ENCODE measurements at regions not wholly inside any gene's neighbourhood (a gene's known extent, or its start where the extent isn't known, plus 50 kb on each side); places are given as distances from the start of the nearest gene placed in this dataset.

- H3K79me1 ChIP-seq (ENCODE audit: low read depth, low read length), result no peaks in the 10 kb centered on the region
- no peak overlapping the region for H3K9ac ChIP-seq (ENCODE audit: low read depth, low read length, poor library complexity)
- no peak overlapping the region for H2AK5ac ChIP-seq (ENCODE audit: low read depth, low read length)
- no peak overlapping the region for H3K27ac ChIP-seq (replicated peaks; ENCODE audit: low read length)
- no peak overlapping the region for H3K23ac ChIP-seq (ENCODE audit: low read depth, low read length, poor library complexity)
- no peaks in the 10 kb centered on the region for H3K27me3 ChIP-seq (ENCODE audit: control insufficient read depth in 3 of 3, insufficient read depth in 3 of 3, low read depth in 1 of 3, low read length in 3 of 3)
- H2BK12ac ChIP-seq (ENCODE audit: low read length), result no peak overlapping the region
- DNase-seq (ENCODE audit: low spot score), result no peak
- H3K14ac ChIP-seq (ENCODE audit: low read length), result no peak overlapping the region
- no peak overlapping the region for H3K18ac ChIP-seq (ENCODE audit: low read length)
- H4K8ac ChIP-seq (ENCODE audit: low read depth, low read length), result no peak overlapping the region
- H3K36me3 ChIP-seq (replicated peaks in 1 of 2; ENCODE audit: control insufficient read depth in 2 of 2, insufficient read depth in 2 of 2, low read length in 2 of 2), result no peaks in the 10 kb centered on the region
- H2BK5ac ChIP-seq (ENCODE audit: low read length), result no peak overlapping the region
- no peaks in the 10 kb centered on the region for H3K4me1 ChIP-seq (ENCODE audit: control insufficient read depth in 2 of 2, insufficient read depth in 1 of 2, low read depth in 1 of 2, low read length in 2 of 2)
- no peak overlapping the region for H2AFZ ChIP-seq (ENCODE audit: low read length)
- H2BK120ac ChIP-seq (ENCODE audit: low read depth, low read length), result no peak overlapping the region
- H3K4ac ChIP-seq (ENCODE audit: low read length), result no peak overlapping the region
- no peak overlapping the region for H2BK15ac ChIP-seq (ENCODE audit: low read length)
- WGBS, 2 donors (ENCODE audit: extremely low coverage in 2 of 2, insufficient read length in 2 of 2, insufficient replicate concordance in 1 of 2), result no CpG with 5 or more reads among the region's 3 CpGs
- no peak overlapping the region for H4K91ac ChIP-seq (ENCODE audit: low read depth, low read length, poor library complexity)
- no peak overlapping the region for H3K4me2 ChIP-seq (ENCODE audit: insufficient read depth, low read length, poor library complexity, severe bottlenecking)
- no peak overlapping the region for H3K4me3 ChIP-seq (ENCODE audit: low read length in 2 of 2)
- no peaks in the 10 kb centered on the region for H3K9me3 ChIP-seq (replicated peaks in 1 of 2; ENCODE audit: control insufficient read depth in 2 of 2, insufficient read depth in 1 of 2, low read depth in 1 of 2, low read length in 2 of 2)
Observed at GRCh38 chr4:138407329-138407728, 165.2 kb upstream of the SLC7A11 start.

GRCh38 chr4:138406876-138407275 lies 164.7 kb upstream of the SLC7A11 start:
- Histone ChIP-seq H2BK120ac (ENCODE audit: low read depth, low read length) (no peak overlapping the region), H3K18ac (ENCODE audit: low read length) (no peak overlapping the region), H3K27ac (replicated peaks; ENCODE audit: low read length) (no peak overlapping the region), H2BK5ac (ENCODE audit: low read length) (no peak overlapping the region), H4K8ac (ENCODE audit: low read depth, low read length) (no peak overlapping the region), H3K14ac (ENCODE audit: low read length) (no peak overlapping the region), H3K4ac (ENCODE audit: low read length) (no peak overlapping the region), H3K79me1 (ENCODE audit: low read depth, low read length) (no peaks in the 10 kb centered on the region), H3K4me1 (ENCODE audit: control insufficient read depth in 2 of 2, insufficient read depth in 1 of 2, low read depth in 1 of 2, low read length in 2 of 2) (no peaks in the 10 kb centered on the region), H3K9me3 (replicated peaks in 1 of 2; ENCODE audit: control insufficient read depth in 2 of 2, insufficient read depth in 1 of 2, low read depth in 1 of 2, low read length in 2 of 2) (no peaks in the 10 kb centered on the region), H2AK5ac (ENCODE audit: low read depth, low read length) (no peak overlapping the region), H3K23ac (ENCODE audit: low read depth, low read length, poor library complexity) (no peak overlapping the region), H3K9ac (ENCODE audit: low read depth, low read length, poor library complexity) (no peak overlapping the region), H3K4me3 (ENCODE audit: low read length in 2 of 2) (no peak overlapping the region), H2AFZ (ENCODE audit: low read length) (no peak overlapping the region), H2BK12ac (ENCODE audit: low read length) (no peak overlapping the region), H3K4me2 (ENCODE audit: insufficient read depth, low read length, poor library complexity, severe bottlenecking) (no peak overlapping the region), H2BK15ac (ENCODE audit: low read length) (no peak overlapping the region), H4K91ac (ENCODE audit: low read depth, low read length, poor library complexity) (no peak overlapping the region), H3K36me3 (replicated peaks in 1 of 2; ENCODE audit: control insufficient read depth in 2 of 2, insufficient read depth in 2 of 2, low read length in 2 of 2) (no peaks in the 10 kb centered on the region), H3K27me3 (ENCODE audit: control insufficient read depth in 3 of 3, insufficient read depth in 3 of 3, low read depth in 1 of 3, low read length in 3 of 3) (no peaks in the 10 kb centered on the region)
- DNase-seq (ENCODE audit: low spot score), result no peak
- WGBS, 2 donors (ENCODE audit: extremely low coverage in 2 of 2, insufficient read length in 2 of 2, insufficient replicate concordance in 1 of 2), result no CpG with 5 or more reads among the region's 1 CpG

- no peaks in the 10 kb centered on the region for H3K79me1 ChIP-seq (ENCODE audit: low read depth, low read length)
- WGBS, 2 donors (ENCODE audit: extremely low coverage in 2 of 2, insufficient read length in 2 of 2, insufficient replicate concordance in 1 of 2), result no CpG with 5 or more reads among the region's 1 CpG
- no peak overlapping the region for H3K4me3 ChIP-seq (ENCODE audit: low read length in 2 of 2)
- no peak overlapping the region for H3K4ac ChIP-seq (ENCODE audit: low read length)
- H4K8ac ChIP-seq (ENCODE audit: low read depth, low read length), result no peak overlapping the region
- H3K18ac ChIP-seq (ENCODE audit: low read length), result no peak overlapping the region
- no peak overlapping the region for H2BK120ac ChIP-seq (ENCODE audit: low read depth, low read length)
- H2AFZ ChIP-seq (ENCODE audit: low read length), result no peak overlapping the region
- H4K91ac ChIP-seq (ENCODE audit: low read depth, low read length, poor library complexity), result no peak overlapping the region
- no peak overlapping the region for H2BK15ac ChIP-seq (ENCODE audit: low read length)
- no peak overlapping the region for H2AK5ac ChIP-seq (ENCODE audit: low read depth, low read length)
- no peak overlapping the region for H3K9ac ChIP-seq (ENCODE audit: low read depth, low read length, poor library complexity)
- H3K23ac ChIP-seq (ENCODE audit: low read depth, low read length, poor library complexity), result no peak overlapping the region
- no peak for DNase-seq (ENCODE audit: low spot score)
- H3K4me1 ChIP-seq (ENCODE audit: control insufficient read depth in 2 of 2, insufficient read depth in 1 of 2, low read depth in 1 of 2, low read length in 2 of 2), result no peaks in the 10 kb centered on the region
- H3K27ac ChIP-seq (replicated peaks; ENCODE audit: low read length), result no peak overlapping the region
- H3K36me3 ChIP-seq (replicated peaks in 1 of 2; ENCODE audit: control insufficient read depth in 2 of 2, insufficient read depth in 2 of 2, low read length in 2 of 2), result no peaks in the 10 kb centered on the region
- H3K14ac ChIP-seq (ENCODE audit: low read length), result no peak overlapping the region
- no peak overlapping the region for H2BK12ac ChIP-seq (ENCODE audit: low read length)
- H3K9me3 ChIP-seq (replicated peaks in 1 of 2; ENCODE audit: control insufficient read depth in 2 of 2, insufficient read depth in 1 of 2, low read depth in 1 of 2, low read length in 2 of 2), result no peaks in the 10 kb centered on the region
- H3K4me2 ChIP-seq (ENCODE audit: insufficient read depth, low read length, poor library complexity, severe bottlenecking), result no peak overlapping the region
- no peak overlapping the region for H2BK5ac ChIP-seq (ENCODE audit: low read length)
- H3K27me3 ChIP-seq (ENCODE audit: control insufficient read depth in 3 of 3, insufficient read depth in 3 of 3, low read depth in 1 of 3, low read length in 3 of 3), result no peaks in the 10 kb centered on the region
Observed at GRCh38 chr4:138405934-138406567, 163.9 kb upstream of the SLC7A11 start.

- H2BK15ac ChIP-seq (ENCODE audit: low read length), result no peak overlapping the region
- H4K91ac ChIP-seq (ENCODE audit: low read depth, low read length, poor library complexity), result no peak overlapping the region
- H3K4ac ChIP-seq (ENCODE audit: low read length), result no peak overlapping the region
- H4K8ac ChIP-seq (ENCODE audit: low read depth, low read length), result no peak overlapping the region
- H3K23ac ChIP-seq (ENCODE audit: low read depth, low read length, poor library complexity), result no peak overlapping the region
- H3K18ac ChIP-seq (ENCODE audit: low read length), result no peak overlapping the region
- H2AK5ac ChIP-seq (ENCODE audit: low read depth, low read length), result no peak overlapping the region
- H3K27me3 ChIP-seq (ENCODE audit: control insufficient read depth in 3 of 3, insufficient read depth in 3 of 3, low read depth in 1 of 3, low read length in 3 of 3), result no peaks in the 10 kb centered on the region
- H3K9ac ChIP-seq (ENCODE audit: low read depth, low read length, poor library complexity), result no peak overlapping the region
- H3K9me3 ChIP-seq (replicated peaks in 1 of 2; ENCODE audit: control insufficient read depth in 2 of 2, insufficient read depth in 1 of 2, low read depth in 1 of 2, low read length in 2 of 2), result no peaks in the 10 kb centered on the region
- DNase-seq (ENCODE audit: low spot score), result no peak
- no peaks in the 10 kb centered on the region for H3K79me1 ChIP-seq (ENCODE audit: low read depth, low read length)
- no peak overlapping the region for H3K4me3 ChIP-seq (ENCODE audit: low read length in 2 of 2)
- no peak overlapping the region for H2BK5ac ChIP-seq (ENCODE audit: low read length)
- H3K27ac ChIP-seq (replicated peaks; ENCODE audit: low read length), result no peak overlapping the region
- H2AFZ ChIP-seq (ENCODE audit: low read length), result no peak overlapping the region
- H3K14ac ChIP-seq (ENCODE audit: low read length), result no peak overlapping the region
- H3K4me1 ChIP-seq (ENCODE audit: control insufficient read depth in 2 of 2, insufficient read depth in 1 of 2, low read depth in 1 of 2, low read length in 2 of 2), result peaks cover 2% of the 10 kb centered on the region in 2 donors
- H2BK120ac ChIP-seq (ENCODE audit: low read depth, low read length), result no peak overlapping the region
- no peak overlapping the region for H2BK12ac ChIP-seq (ENCODE audit: low read length)
- H3K4me2 ChIP-seq (ENCODE audit: insufficient read depth, low read length, poor library complexity, severe bottlenecking), result no peak overlapping the region
- no peaks in the 10 kb centered on the region for H3K36me3 ChIP-seq (replicated peaks in 1 of 2; ENCODE audit: control insufficient read depth in 2 of 2, insufficient read depth in 2 of 2, low read length in 2 of 2)
Observed at GRCh38 chr4:138405466-138405891, 163.3 kb upstream of the SLC7A11 start.

Measured in neuronal stem cell (in vitro differentiated cells).